Spinal cord (tissue), 9 donors: ENCODE measurements at regions not wholly inside any gene's neighbourhood (a gene's known extent, or its start where the extent isn't known, plus 50 kb on each side); places are given as distances from the start of the nearest gene placed in this dataset.
"Not testable (repeated sequence)": the region's sequence is repeated elsewhere in the genome, so short reads cannot be mapped to it uniquely, and the experiment has no call there.

Source experiments
- DNase-seq, 6 donors: peaks; one replicate each; pipeline versions ENCODE4 v3.0.0 to v3.0.0-alpha.2; 2013 to 2015; ENCODE audit warnings: low spot score in 6 of 6, low read depth in 4 of 6
- H3K27ac ChIP-seq: one replicate; pipeline ENCODE4 v1.5.1; 2013; ENCODE audit warnings: low read depth, low read length, control low read depth
- H3K27me3 ChIP-seq: one replicate; pipeline ENCODE4 v1.6.1; 2013; ENCODE audit warnings: low read length; ENCODE audit not compliant: control insufficient read depth, insufficient read depth
- H3K36me3 ChIP-seq: one replicate; pipeline ENCODE4 v1.6.1; 2013; ENCODE audit warnings: low read length; ENCODE audit not compliant: control insufficient read depth, insufficient read depth
- H3K4me1 ChIP-seq: one replicate; pipeline ENCODE4 v1.6.1; 2013; ENCODE audit warnings: low read length; ENCODE audit not compliant: control insufficient read depth, insufficient read depth
- H3K4me3 ChIP-seq: one replicate; pipeline ENCODE4 v1.5.1; 2013; ENCODE audit warnings: low read depth, low read length, control low read depth
- H3K9me3 ChIP-seq: one replicate; pipeline ENCODE4 v1.6.1; 2013; ENCODE audit warnings: low read length; ENCODE audit not compliant: control insufficient read depth, insufficient read depth
- WGBS: methylation state at CpG from one replicate; pipeline ENCODE4 v1.1.5; 2013; ENCODE audit warnings: missing lambda C conversion rate; ENCODE audit not compliant: insufficient coverage; 5-methylcytosine and 5-hydroxymethylcytosine counted together
- donor health status: healthy.

DNA sequence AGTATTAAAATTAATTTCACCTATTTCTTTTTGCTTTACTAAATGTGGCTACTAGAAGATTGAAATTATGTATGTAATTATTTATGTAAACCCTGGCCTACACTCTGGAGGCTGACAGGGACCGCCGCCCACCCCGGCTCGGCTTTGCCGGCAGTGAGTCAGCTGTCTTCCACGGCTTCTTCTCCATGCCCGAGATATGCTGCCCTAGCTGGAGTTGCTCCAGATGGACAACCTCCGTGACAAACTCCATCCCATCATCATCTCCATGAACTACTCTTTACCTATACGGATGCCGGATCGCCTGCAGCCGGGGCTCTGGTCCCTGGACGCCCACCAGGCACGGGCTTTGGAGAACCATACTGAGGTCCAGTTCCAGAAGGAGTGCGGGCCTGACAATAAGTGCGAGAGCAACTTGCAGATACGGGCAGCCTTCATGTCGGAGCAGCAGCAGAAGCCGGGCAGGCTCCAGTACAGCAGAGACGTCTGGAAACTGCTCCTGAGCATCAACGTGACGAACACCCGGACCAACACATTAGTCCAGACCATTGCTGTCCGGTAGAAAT is 86.9 kb upstream of the NID2 start:
- Histone ChIP-seq H3K36me3 (no peaks in the 10 kb centered on the region), H3K27ac (no peak overlapping the region), H3K4me3 (no peak overlapping the region), H3K9me3 (no peaks in the 10 kb centered on the region), H3K4me1 (no peaks in the 10 kb centered on the region), H3K27me3 (no peaks in the 10 kb centered on the region)
- 96% methylated on average over 23 of the region's 24 CpGs for WGBS
- no peak for DNase-seq

DNA sequence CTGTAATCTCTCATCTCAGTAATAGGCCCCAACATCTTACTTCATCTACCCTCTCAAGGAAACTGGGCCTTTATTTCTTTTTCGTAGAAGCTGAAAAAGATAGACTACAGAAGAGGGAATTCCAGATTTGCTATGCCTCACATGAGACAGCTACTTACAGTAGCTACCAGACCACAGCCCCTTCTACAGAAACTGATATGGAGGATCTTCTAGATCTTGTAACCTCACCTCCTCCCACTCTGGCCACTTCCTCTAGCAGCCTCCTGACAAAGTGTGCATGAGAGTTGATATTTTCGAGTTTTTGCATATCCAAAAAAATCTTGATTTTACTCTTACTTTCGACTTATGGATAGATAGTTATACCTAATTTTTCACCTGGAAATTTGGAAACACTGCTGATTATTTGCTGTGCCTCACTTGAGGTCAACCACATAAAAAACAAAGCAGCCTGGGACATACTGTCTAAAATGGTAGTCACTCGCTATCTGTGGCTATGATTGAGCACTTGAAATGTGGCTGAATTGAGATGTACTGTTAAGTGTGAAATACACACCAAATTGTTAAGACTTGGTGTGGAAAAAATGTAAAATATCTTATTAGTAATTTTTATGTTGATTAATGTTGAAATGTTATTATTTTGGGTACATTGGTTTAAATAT is 86.3 kb upstream of the NID2 start:
- no CpG with 5 or more reads among the region's 4 CpGs for WGBS
- no peak for DNase-seq

DNA sequence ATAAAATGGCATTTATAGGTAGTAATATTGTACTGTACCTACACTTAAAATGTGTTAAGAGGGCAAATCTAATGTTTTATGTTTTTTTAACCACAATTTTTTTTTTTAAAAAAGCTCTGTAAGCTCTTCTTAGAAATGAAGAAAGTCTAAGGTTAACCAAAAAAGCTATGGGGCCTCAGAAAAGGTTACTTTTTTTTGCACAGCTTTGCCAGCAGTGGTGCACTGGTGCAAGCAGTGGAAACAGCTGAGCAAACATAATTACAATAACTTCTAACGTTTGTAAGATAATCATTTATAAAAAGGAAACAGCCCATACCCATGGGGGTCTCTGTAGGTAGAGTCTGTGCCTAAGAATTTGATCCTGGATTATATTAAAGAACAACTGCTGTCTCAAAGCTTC is 85.1 kb upstream of the NID2 start:
- Histone ChIP-seq H3K27ac (no peak overlapping the region), H3K4me1 (no peaks in the 10 kb centered on the region), H3K27me3 (no peaks in the 10 kb centered on the region), H3K4me3 (no peak overlapping the region), H3K36me3 (no peaks in the 10 kb centered on the region), H3K9me3 (no peaks in the 10 kb centered on the region)
- no peak for DNase-seq
- WGBS: no CpG with 5 or more reads among the region's 1 CpG

More for the DNA sequence above, 86.3 kb upstream of the NID2 start:
- H3K9me3 ChIP-seq: no peaks in the 10 kb centered on the region
- no peaks in the 10 kb centered on the region for H3K36me3 ChIP-seq
- no peaks in the 10 kb centered on the region for H3K27me3 ChIP-seq
- H3K4me3 ChIP-seq: no peak overlapping the region
- H3K27ac ChIP-seq: no peak overlapping the region
- no peaks in the 10 kb centered on the region for H3K4me1 ChIP-seq

DNA sequence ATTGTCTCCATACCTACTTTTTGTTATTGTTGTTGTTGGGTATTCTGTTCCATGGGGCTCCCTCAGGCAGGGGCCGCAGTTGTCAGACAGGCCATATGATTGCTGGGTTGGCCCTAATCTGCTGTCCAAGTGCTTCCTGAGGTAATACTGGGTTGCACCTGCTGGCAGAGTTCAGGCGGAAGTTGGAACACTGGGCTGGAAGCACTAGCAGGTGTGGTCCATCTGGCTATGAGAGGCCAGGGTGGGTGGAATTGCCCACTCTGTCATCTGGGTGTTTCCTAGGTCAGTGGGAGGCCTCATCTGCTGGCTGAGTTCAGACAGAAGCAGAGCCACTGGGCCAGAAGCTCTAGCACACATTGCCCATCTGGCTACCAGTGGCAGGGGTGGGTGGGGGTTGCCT is 81.3 kb upstream of the NID2 start:
- Histone ChIP-seq H3K36me3 (no peaks in the 10 kb centered on the region), H3K27me3 (no peaks in the 10 kb centered on the region), H3K4me1 (no peaks in the 10 kb centered on the region), H3K4me3 (no peak overlapping the region), H3K9me3 (no peaks in the 10 kb centered on the region), H3K27ac (no peak overlapping the region)
- WGBS: 90% methylated on average over 2 of the region's 2 CpGs
- DNase-seq: no peak

DNA sequence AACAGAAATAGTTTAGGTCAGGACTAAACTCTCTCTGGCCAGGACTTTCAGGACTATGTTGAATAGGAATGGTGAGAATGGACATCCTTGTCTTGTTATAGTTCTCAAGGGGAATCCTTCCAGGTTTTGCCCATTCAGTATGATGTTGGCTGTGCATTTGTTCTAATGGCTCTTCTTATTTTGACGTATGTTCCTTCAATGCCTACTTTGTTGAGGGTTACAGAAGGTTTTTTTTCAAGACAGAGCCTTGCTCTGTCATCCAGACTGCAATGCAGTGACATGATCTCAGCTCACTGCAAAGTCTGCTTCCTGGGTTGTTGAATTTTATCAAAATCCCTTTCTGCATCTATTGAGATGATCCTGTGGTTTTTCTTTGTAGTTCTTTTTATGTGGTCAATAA is 79.5 kb upstream of the NID2 start:
- H3K9me3 ChIP-seq: no peaks in the 10 kb centered on the region
- no peaks in the 10 kb centered on the region for H3K36me3 ChIP-seq
- no peak overlapping the region for H3K4me3 ChIP-seq
- WGBS: no CpG with 5 or more reads among the region's 1 CpG
- H3K27ac ChIP-seq: no peak overlapping the region
- H3K27me3 ChIP-seq: no peaks in the 10 kb centered on the region
- no peaks in the 10 kb centered on the region for H3K4me1 ChIP-seq
- no peak for DNase-seq

DNA sequence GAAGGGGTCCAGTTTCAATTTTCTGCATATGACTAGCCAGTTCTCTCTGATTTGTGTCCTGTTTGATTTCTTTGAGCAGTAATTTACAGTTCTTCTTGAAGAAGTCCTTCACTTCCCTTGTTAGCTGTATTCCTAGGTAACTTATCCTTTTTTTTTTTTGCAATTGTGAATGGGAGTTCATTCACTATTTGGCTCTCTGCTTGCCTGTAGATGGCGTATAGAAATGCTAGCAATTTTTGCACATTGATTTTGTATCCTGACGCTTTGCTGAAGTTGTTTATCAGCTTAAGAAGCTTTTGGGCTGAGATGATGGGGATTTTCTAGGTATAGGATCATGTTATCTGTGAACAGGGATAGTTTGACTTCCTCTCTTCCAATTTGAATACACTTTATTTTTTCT is 77.6 kb upstream of the NID2 start:
- H3K36me3 ChIP-seq: no peaks in the 10 kb centered on the region
- no peak for DNase-seq
- no CpG with 5 or more reads among the region's 2 CpGs for WGBS
- H3K27ac ChIP-seq: no peak overlapping the region
- no peaks in the 10 kb centered on the region for H3K27me3 ChIP-seq
- no peaks in the 10 kb centered on the region for H3K4me1 ChIP-seq
- H3K9me3 ChIP-seq: no peaks in the 10 kb centered on the region
- H3K4me3 ChIP-seq: no peak overlapping the region

DNA sequence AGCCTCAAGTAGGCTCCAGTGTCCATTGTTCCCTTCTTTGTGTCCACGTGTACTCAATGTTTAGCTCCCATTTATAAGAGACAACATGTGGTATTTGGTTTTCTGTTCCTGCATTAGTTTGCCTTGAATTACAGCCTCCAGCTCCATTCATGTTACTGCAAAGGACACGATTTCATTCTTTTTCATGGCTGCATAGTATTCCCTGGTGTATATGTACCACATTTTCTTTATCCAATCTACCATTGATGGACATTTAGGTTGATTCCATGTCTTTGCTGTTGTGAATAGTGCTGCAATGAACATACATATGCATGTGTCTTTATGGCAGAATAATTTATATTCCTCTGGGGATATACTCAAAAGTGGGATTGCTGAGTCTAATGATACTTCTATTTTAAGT is 75.2 kb upstream of the NID2 start:
- WGBS: no CpG with 5 or more reads among the region's 2 CpGs
- H3K4me1 ChIP-seq, H3K36me3 ChIP-seq, H3K27me3 ChIP-seq, H3K4me3 ChIP-seq, H3K9me3 ChIP-seq, H3K27ac ChIP-seq, DNase-seq: not testable (repeated sequence)

DNA sequence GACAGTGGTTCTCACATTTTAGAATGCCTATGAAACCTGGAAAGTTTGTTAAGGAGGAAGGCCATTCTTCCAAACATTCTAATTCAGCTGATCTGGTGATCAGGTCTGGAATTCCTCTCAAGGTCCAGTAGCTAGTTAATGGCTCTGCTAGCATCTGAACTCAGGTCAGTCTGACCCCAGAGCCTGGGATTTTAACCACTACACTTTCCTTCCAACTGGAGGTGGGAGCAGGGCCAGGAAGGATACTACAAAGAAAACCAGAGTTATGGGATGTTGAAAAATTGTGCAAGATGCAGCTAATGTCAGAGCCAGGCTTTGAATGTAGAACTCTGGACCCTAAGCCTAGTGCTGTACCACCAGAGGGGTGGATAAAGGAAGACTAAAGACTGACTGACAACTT is 73.6 kb upstream of the NID2 start:
- H3K4me1 ChIP-seq: no peaks in the 10 kb centered on the region
- no peaks in the 10 kb centered on the region for H3K9me3 ChIP-seq
- no peak overlapping the region for H3K4me3 ChIP-seq
- no peak overlapping the region for H3K27ac ChIP-seq
- H3K36me3 ChIP-seq: no peaks in the 10 kb centered on the region
- H3K27me3 ChIP-seq: no peaks in the 10 kb centered on the region
- DNase-seq: no peak

DNA sequence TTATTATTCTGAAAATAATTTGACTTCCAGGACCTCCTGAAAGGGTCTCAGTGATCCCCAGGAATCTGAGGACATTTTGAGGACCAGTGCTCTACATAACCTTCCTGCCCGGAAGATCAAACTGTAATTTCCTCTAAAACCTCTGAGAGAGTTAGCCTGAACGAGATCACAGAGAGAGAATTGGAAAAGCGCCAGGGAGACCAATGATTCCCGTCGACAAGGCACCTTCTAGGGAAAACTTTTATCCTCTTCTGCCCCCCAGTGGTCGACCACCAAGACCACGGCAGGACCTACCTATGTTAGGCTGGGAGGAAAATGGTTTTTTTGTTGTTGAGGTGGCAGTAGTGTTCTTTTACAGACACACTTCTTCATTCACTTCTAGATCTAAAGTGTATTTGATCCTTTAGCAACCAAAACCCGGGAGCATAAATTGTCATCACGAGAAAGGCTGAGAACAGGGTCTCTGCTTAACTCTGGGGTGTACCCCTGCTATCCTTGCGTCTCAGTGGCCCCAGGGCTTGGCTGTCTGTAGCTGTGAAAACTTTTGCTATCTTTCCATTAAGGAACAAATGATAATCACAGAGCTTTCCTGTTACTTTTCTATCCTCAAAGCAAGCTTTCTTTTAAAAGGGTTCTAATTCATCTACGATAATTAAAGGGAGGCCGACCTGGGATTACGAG is 62.9 kb upstream of the NID2 start:
- Histone ChIP-seq H3K27me3 (no peaks in the 10 kb centered on the region), H3K4me3 (no peak overlapping the region), H3K27ac (no peak overlapping the region), H3K9me3 (no peaks in the 10 kb centered on the region), H3K4me1 (no peaks in the 10 kb centered on the region), H3K36me3 (no peaks in the 10 kb centered on the region)
- 44% methylated on average over 5 of the region's 13 CpGs for WGBS
- DNase-seq: peak; percentile 69 to 96 (median 83)

DNA sequence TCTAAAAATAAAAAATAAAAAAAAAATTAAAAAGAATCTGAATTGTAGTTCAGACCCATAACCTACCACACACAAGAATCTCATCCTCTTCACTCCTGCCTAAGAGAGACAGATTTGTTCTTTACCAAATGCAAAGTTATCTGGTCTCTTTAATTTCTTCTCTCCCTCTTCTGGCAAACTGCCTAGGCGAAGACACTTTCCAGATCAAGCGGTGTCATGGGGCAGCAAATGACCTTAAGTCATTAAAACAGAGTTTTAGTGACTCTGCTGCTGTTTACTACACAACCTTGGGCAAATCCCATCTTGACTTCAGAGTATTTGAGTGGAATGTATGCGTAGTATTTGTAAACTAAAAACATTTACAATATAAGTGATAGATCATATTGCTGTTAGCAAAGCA is 60.9 kb upstream of the NID2 start:
- peak in 2 of 6 donors; percentile 2 to 30 for DNase-seq
- H3K36me3 ChIP-seq: no peaks in the 10 kb centered on the region
- H3K27ac ChIP-seq: no peak overlapping the region
- no CpG with 5 or more reads among the region's 3 CpGs for WGBS
- H3K27me3 ChIP-seq: no peaks in the 10 kb centered on the region
- H3K4me1 ChIP-seq: peaks cover under 1% of the 10 kb centered on the region
- no peak overlapping the region for H3K4me3 ChIP-seq
- H3K9me3 ChIP-seq: no peaks in the 10 kb centered on the region
